ENCODE measurements at regions not wholly inside any gene's neighbourhood (a gene's known extent, or its start where the extent isn't known, plus 50 kb on each side); places are given as distances from the start of the nearest gene placed in this dataset.

DNA sequence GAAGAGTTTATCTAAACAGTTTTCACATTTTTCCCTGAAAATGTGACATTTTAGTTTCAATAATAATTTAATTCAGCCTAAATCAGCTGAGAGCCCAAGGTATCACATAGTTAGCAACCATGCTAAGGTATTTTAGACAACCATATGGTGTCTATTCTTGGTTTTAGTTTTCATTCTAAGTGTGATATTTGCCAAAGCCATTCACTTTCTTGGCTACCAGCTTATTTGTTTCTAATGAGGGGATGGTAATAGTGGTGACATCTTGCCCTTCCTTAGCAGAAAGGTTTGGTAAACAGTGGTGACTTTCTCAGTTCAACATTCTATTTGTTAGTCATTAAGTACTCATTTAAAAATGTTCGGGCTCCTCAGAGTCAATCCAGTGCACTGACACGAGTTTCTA, 854.9 kb upstream of the HTR2C start (continued):
- TF ChIP-seq, protein P1, sequence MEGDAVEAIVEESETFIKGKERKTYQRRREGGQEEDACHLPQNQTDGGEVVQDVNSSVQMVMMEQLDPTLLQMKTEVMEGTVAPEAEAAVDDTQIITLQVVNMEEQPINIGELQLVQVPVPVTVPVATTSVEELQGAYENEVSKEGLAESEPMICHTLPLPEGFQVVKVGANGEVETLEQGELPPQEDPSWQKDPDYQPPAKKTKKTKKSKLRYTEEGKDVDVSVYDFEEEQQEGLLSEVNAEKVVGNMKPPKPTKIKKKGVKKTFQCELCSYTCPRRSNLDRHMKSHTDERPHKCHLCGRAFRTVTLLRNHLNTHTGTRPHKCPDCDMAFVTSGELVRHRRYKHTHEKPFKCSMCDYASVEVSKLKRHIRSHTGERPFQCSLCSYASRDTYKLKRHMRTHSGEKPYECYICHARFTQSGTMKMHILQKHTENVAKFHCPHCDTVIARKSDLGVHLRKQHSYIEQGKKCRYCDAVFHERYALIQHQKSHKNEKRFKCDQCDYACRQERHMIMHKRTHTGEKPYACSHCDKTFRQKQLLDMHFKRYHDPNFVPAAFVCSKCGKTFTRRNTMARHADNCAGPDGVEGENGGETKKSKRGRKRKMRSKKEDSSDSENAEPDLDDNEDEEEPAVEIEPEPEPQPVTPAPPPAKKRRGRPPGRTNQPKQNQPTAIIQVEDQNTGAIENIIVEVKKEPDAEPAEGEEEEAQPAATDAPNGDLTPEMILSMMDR (conservative IDR thresholded peaks at IDR 0.05; ENCODE audit: low read depth in 2 of 2) = no peak
- TF ChIP-seq EZH2 (IDR thresholded peaks at IDR 0.05; ENCODE audit: low read depth, unreplicated experiment) (no peak), CREB1 (CRISPR knock-in tag; IDR thresholded peaks at IDR 0.05; ENCODE audit: low read depth) (no peak), JUNB (IDR thresholded peaks at IDR 0.05; ENCODE audit: unreplicated experiment) (no peak), NANOG (IDR thresholded peaks at IDR 0.05; ENCODE audit: borderline replicate concordance) (no peak), EZH2phosphoT487 (IDR thresholded peaks at IDR 0.05; ENCODE audit: unreplicated experiment) (no peak), ZNF331 (CRISPR knock-in tag; IDR thresholded peaks at IDR 0.05; ENCODE audit: low read depth) (no peak)
- TF ChIP-seq, protein P2, sequence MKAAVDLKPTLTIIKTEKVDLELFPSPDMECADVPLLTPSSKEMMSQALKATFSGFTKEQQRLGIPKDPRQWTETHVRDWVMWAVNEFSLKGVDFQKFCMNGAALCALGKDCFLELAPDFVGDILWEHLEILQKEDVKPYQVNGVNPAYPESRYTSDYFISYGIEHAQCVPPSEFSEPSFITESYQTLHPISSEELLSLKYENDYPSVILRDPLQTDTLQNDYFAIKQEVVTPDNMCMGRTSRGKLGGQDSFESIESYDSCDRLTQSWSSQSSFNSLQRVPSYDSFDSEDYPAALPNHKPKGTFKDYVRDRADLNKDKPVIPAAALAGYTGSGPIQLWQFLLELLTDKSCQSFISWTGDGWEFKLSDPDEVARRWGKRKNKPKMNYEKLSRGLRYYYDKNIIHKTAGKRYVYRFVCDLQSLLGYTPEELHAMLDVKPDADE (IDR thresholded peaks at IDR 0.05) = no peak

DNA sequence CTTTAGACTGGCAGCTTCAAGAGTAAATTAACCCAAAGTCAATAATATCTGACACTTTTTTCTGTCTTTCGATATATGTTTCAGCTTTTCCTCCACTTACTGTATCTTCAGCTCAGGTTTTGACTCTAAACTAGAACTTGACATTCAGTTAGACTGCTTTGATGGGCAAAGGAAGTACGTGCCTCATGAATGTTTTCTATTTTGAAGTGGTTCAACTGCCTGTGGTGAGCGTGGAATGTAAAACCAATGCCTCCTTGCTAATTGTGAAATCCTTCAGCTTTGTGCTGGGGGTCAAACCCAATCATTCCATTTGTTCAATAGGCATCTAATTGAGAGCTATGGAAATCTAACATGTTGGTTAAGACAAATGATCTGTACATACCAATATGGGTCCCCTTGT, 857.0 kb upstream of the HTR2C start:
- no peaks in the 10 kb centered on the region for H4K20me1 ChIP-seq (replicated peaks; ENCODE audit: insufficient read depth)
- H3K79me2 ChIP-seq (replicated peaks; ENCODE audit: insufficient read depth) = no peaks in the 10 kb centered on the region
- no peak overlapping the region for H3K27ac Mint-ChIP-seq
- no peaks in the 10 kb centered on the region for H3K4me1 ChIP-seq (ENCODE audit: insufficient read depth)
- H3K36me3 Mint-ChIP-seq (ENCODE audit: low read depth) = peaks cover 3% of the 10 kb centered on the region; the same call in 1 of the 3 replicates
- no peak overlapping the region for H3K4me3 ChIP-seq
- H3K27me3 ChIP-seq (ENCODE audit: insufficient read depth) = no peaks in the 10 kb centered on the region
- DNase-seq (ENCODE audit: low spot score) (no peak), ATAC-seq (no peak)
- no peaks in the 10 kb centered on the region for H3F3A ChIP-seq (replicated peaks; ENCODE audit: low read depth)
- no peak overlapping the region for H3K4me2 ChIP-seq
- H2AFZ ChIP-seq = no peak overlapping the region
- H3K9me3 Mint-ChIP-seq = peaks cover 7% of the 10 kb centered on the region; the same call in 2 of the 3 replicates
- no peaks in the 10 kb centered on the region for H3K9me2 ChIP-seq (ENCODE audit: insufficient read depth)
- H3K4me1 Mint-ChIP-seq = no peaks in the 10 kb centered on the region
- no peak overlapping the region for H3K27ac ChIP-seq (ENCODE audit: low read depth)
- H3K4me3 Mint-ChIP-seq = no peak overlapping the region
- no peaks in the 10 kb centered on the region for H3K27me3 Mint-ChIP-seq (ENCODE audit: insufficient read depth, low read depth, poor library complexity)
- H3K36me3 ChIP-seq (ENCODE audit: insufficient read depth) = peaks cover 4% of the 10 kb centered on the region; the same call in 1 of the 2 replicates
- TF ChIP-seq, protein P3, sequence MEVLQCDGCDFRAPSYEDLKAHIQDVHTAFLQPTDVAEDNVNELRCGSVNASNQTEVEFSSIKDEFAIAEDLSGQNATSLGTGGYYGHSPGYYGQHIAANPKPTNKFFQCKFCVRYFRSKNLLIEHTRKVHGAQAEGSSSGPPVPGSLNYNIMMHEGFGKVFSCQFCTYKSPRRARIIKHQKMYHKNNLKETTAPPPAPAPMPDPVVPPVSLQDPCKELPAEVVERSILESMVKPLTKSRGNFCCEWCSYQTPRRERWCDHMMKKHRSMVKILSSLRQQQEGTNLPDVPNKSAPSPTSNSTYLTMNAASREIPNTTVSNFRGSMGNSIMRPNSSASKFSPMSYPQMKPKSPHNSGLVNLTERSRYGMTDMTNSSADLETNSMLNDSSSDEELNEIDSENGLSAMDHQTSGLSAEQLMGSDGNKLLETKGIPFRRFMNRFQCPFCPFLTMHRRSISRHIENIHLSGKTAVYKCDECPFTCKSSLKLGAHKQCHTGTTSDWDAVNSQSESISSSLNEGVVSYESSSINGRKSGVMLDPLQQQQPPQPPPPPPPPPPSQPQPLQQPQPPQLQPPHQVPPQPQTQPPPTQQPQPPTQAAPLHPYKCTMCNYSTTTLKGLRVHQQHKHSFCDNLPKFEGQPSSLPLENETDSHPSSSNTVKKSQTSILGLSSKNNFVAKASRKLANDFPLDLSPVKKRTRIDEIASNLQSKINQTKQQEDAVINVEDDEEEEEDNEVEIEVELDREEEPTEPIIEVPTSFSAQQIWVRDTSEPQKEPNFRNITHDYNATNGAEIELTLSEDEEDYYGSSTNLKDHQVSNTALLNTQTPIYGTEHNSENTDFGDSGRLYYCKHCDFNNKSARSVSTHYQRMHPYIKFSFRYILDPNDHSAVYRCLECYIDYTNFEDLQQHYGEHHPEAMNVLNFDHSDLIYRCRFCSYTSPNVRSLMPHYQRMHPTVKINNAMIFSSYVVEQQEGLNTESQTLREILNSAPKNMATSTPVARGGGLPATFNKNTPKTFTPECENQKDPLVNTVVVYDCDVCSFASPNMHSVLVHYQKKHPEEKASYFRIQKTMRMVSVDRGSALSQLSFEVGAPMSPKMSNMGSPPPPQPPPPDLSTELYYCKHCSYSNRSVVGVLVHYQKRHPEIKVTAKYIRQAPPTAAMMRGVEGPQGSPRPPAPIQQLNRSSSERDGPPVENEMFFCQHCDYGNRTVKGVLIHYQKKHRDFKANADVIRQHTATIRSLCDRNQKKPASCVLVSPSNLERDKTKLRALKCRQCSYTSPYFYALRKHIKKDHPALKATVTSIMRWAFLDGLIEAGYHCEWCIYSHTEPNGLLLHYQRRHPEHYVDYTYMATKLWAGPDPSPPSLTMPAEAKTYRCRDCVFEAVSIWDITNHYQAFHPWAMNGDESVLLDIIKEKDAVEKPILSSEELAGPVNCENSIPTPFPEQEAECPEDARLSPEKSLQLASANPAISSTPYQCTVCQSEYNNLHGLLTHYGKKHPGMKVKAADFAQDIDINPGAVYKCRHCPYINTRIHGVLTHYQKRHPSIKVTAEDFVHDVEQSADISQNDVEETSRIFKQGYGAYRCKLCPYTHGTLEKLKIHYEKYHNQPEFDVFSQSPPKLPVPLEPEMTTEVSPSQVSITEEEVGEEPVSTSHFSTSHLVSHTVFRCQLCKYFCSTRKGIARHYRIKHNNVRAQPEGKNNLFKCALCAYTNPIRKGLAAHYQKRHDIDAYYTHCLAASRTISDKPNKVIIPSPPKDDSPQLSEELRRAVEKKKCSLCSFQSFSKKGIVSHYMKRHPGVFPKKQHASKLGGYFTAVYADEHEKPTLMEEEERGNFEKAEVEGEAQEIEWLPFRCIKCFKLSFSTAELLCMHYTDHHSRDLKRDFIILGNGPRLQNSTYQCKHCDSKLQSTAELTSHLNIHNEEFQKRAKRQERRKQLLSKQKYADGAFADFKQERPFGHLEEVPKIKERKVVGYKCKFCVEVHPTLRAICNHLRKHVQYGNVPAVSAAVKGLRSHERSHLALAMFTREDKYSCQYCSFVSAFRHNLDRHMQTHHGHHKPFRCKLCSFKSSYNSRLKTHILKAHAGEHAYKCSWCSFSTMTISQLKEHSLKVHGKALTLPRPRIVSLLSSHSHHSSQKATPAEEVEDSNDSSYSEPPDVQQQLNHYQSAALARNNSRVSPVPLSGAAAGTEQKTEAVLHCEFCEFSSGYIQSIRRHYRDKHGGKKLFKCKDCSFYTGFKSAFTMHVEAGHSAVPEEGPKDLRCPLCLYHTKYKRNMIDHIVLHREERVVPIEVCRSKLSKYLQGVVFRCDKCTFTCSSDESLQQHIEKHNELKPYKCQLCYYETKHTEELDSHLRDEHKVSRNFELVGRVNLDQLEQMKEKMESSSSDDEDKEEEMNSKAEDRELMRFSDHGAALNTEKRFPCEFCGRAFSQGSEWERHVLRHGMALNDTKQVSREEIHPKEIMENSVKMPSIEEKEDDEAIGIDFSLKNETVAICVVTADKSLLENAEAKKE (CRISPR knock-in tag; IDR thresholded peaks at IDR 0.05) = no peak
- no peak for TF ChIP-seq NANOG (IDR thresholded peaks at IDR 0.05; ENCODE audit: borderline replicate concordance)
- TF ChIP-seq, protein P4, sequence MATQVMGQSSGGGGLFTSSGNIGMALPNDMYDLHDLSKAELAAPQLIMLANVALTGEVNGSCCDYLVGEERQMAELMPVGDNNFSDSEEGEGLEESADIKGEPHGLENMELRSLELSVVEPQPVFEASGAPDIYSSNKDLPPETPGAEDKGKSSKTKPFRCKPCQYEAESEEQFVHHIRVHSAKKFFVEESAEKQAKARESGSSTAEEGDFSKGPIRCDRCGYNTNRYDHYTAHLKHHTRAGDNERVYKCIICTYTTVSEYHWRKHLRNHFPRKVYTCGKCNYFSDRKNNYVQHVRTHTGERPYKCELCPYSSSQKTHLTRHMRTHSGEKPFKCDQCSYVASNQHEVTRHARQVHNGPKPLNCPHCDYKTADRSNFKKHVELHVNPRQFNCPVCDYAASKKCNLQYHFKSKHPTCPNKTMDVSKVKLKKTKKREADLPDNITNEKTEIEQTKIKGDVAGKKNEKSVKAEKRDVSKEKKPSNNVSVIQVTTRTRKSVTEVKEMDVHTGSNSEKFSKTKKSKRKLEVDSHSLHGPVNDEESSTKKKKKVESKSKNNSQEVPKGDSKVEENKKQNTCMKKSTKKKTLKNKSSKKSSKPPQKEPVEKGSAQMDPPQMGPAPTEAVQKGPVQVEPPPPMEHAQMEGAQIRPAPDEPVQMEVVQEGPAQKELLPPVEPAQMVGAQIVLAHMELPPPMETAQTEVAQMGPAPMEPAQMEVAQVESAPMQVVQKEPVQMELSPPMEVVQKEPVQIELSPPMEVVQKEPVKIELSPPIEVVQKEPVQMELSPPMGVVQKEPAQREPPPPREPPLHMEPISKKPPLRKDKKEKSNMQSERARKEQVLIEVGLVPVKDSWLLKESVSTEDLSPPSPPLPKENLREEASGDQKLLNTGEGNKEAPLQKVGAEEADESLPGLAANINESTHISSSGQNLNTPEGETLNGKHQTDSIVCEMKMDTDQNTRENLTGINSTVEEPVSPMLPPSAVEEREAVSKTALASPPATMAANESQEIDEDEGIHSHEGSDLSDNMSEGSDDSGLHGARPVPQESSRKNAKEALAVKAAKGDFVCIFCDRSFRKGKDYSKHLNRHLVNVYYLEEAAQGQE (IDR thresholded peaks at IDR 0.05; ENCODE audit: unreplicated experiment) = no peak
- no peak for TF ChIP-seq CREB1 (CRISPR knock-in tag; IDR thresholded peaks at IDR 0.05; ENCODE audit: low read depth)
- TF ChIP-seq JUNB (IDR thresholded peaks at IDR 0.05; ENCODE audit: unreplicated experiment) = no peak
- TF ChIP-seq STAT1 (IDR thresholded peaks at IDR 0.05; ENCODE audit: unreplicated experiment) = no peak
- no peak for TF ChIP-seq ZNF331 (CRISPR knock-in tag; IDR thresholded peaks at IDR 0.05; ENCODE audit: low read depth)

Data from GM23338 (cell line).